Epidermal melanocyte (primary cell): ENCODE measurements at regions not wholly inside any gene's neighbourhood (a gene's known extent, or its start where the extent isn't known, plus 50 kb on each side); places are given as distances from the start of the nearest gene placed in this dataset.

Experiments used
- DNase-seq: peaks from one replicate; pipeline ENCODE4 v3.0.0; 2011; ENCODE audit warnings: low spot score; ENCODE audit not compliant: insufficient read length

- DNase-seq, result no peak
These were observed 406.8 kb downstream of the STIM2 start for GRCh38 chr4:27267339-27267969.

DNA sequence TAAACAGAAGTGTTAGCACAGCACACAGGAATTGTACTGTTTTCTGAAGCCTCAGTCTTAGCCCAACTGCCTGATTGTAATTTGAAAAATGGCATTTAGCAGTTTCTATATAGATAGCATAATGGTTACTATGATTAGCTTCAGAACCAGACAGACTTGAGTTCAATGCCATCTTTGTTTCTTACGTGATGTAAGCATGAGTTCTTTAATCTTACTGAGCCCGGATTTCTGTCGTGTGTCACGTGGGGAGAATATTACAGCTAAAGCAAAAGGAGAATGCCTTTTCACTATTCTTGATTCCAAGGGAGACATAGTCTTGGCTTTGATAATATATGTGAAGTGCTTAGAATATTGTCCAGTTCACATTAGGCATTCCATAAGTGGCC is 407.3 kb downstream of the STIM2 start:
- DNase-seq, result no peak

DNA sequence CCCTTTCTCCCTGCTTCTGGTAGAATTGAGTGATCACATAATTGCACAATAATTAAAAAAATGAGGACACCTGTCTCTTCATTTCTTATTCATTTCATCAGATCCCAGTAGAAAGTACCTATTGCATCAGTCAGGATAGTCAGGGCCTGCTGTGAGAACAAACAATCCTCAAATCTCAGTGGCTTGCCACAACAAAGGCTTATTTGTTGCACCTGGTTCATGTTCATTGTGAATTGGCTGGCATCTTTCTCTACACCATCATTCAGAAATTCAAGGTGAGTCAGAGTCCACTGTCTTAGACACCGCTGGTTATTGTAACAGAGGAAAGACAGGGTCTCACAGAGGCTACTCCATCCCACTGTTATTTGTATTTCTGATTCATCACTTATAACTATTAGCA is 409.8 kb downstream of the STIM2 start:
- DNase-seq, result no peak

- no peak for DNase-seq
These were observed 410.9 kb downstream of the STIM2 start for GRCh38 chr4:27271555-27271954.

DNA sequence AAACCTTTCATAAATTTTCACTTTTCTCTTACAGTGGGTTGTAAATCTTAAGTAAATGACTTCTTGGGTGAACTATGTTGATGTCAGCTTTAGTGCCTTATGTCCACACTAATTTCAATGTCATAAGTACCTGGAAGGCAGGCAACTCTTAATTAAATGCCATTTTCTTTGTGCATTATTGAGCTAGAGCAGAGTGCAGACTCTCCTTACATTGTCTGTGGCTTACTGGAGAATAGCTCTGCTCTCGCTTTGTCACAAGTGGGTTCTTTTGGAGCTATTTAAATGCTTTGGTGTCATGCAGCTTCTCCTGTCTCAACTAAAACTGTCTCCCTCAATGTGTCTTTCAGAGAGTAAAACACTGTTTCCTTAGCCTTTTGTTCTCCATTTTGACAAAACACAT is 411.6 kb downstream of the STIM2 start:
- no peak for DNase-seq

- DNase-seq, result no peak
These were observed 415.8 kb downstream of the STIM2 start for GRCh38 chr4:27276307-27277073.

DNA sequence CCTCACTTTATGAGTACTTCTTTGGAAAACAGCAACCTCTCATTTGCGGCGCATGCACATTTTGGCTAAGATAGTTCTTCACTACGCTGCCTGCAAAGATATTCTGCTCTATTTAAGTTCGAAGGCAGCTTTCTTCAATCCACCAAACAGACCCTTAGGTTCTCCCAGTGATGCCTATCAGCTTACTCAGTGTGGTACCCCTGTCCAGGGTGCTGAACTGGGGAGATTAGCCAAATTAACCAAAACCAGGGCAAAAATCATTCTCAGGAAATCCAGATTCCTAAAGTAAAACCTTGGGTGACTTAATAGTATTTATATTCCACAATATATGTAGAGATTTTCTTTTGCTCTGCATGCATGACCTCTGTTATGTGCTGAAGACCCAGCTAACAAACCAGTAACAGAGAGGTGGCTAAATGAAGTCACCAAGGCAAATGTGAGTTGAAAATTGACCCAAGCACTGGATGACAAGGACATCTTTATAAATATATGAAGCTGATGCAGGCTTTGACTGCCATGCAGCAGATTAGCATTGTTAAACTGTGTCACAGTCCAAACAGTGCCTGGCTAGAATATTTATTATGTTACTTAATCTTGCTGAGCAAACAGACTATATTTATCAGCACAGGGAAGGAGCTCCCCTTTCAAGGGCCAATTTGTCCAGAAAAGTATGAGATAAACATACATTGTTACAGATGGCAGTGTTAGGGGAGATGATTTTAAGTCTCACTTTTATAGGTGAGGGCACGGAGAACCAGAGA is 418.2 kb downstream of the STIM2 start:
- DNase-seq, result no peak

DNA sequence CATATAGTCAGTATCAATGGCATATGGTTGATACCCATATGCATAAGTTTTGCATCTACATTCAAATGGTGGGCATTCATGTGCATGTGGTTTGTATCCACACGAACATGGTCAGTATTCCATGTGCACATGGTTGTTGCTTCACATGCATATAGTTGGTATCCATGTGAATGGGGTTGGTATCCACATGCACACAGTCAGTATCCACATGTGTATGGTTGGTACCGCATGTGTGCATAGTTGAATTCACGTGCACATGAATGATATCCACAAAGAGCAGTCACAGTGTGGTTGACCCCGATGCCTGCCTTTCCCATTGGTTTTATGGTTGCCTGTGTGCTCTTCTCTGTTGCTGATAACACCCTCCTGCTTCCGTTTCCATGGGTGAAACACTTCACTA is 427.9 kb downstream of the STIM2 start:
- DNase-seq, result no peak

DNA sequence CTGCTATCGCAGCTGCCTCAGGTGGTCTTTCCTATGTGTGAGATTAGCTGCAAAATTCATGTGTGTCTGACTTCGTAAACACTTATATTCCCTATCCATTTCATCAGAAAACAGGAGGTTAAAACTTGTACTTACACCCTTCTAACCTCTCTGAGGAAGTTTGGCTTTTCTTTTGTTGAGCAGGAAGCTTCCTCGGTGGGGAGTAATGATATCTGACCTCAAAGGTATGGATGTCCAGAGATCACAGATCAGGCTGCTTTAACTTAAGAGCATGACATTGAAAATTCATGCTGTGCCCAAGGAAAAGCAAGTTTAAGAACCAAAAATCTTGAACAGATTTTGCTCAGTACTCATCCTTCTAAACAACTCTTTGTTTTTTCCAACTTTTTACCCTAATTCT is 429.1 kb downstream of the STIM2 start:
- DNase-seq, result no peak

GRCh38 chr4:27293831-27294230 is 433.2 kb downstream of the STIM2 start:
- DNase-seq, result no peak

- DNase-seq, result no peak
These were observed 444.1 kb downstream of the STIM2 start for GRCh38 chr4:27304751-27305150.

DNA sequence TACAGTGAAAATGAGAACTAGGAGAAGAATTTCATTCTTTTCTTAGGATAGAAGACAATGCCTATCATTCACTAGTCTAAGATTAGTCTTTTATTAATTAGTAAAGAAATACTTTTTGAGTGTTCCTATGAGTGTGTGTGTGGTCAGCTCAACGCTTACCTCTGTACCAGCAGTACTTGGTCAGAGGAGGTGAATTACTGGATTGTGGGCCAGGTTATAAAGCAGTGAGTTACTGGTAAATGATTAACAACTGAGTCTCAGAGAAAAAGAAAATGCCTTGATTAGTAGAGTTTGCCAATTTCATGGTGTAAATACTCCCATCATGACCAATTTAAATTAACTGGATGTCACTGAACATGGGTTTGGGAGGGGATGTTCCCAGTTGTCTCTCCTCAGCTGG is 444.6 kb downstream of the STIM2 start:
- DNase-seq, result no peak

- no peak for DNase-seq
These were observed 447.7 kb downstream of the STIM2 start for GRCh38 chr4:27308379-27308778.

DNA sequence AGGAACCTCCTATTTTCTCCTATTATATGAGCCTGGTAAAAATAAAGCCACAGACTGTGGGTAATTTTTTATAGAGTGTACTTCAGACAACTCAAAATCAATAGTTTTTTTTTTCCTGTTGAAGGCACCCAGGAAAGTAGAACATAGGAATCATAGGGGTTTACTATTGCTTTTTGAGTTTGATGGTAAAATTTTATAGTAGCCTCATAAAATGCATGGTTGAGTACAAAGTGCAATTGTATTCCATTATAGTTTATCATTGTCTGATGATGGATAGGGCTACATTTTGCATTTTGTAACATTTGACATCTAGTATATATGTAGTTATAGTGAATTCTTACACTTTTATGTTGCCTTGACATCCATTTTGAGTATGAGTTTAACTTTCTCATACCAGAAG is 455.0 kb downstream of the STIM2 start:
- DNase-seq, result no peak

DNA sequence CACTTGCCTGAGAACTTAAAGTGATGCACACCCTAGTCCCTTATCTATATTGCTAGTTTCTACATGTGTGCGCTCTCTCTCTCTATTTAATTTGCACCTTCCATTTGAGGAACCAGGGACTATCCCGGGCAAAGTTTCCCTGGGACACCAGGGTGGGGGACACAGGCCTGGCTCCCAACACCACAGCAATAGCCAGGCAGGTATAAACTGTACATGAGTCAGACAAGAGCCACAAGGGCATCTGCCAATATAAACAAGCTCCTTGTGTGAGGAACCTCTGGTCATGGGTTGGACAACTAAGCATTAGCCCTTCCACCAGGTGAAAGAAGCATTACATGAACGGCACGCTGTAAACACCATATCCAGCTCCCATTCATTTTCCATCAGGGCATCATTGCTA is 455.5 kb downstream of the STIM2 start:
- no peak for DNase-seq

- peak; percentile 51 for DNase-seq
These were observed 458.1 kb downstream of the STIM2 start for GRCh38 chr4:27318740-27319139.

DNA sequence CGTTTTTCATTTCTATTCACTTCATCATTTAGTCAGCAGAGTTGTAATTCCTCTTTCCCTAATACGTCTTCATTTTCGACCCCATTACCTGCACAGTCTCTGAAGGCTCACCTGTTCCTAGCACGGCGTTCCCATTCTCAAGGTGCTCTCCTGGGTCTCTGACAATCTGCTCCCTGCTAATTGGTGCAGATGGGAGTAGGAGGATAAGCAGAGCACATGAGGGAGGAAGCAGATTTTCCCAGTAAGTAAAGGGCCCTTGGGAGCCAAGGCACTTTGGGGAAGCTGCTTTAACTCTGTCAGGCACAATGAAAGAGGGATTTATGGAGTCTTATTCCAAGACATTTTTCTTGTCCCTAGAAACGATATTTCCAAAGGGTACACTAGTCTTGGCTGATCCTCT is 466.4 kb downstream of the STIM2 start:
- no peak for DNase-seq

GRCh38 chr4:27327421-27328181 is 467.0 kb downstream of the STIM2 start:
- no peak for DNase-seq

GRCh38 chr4:27338530-27338929 is 477.9 kb downstream of the STIM2 start:
- no peak for DNase-seq

DNA sequence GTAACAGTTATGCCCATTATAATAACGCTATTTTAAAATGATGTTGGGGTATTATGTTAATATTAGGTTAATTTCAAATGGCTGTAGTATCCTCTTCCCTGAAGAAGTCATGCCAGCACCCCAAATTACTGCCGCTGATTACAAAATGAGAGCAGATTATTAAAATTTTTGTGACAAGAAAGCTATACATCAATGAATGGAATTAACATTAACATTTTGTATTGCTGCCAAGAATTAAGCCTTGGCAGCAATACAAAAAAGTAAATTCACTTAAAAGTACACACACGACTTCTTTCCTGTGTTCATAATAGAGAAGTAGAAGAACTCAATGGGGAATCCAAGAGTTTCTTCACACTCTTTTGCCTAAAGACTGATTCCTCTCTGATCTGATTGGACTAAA is 482.8 kb downstream of the STIM2 start:
- no peak for DNase-seq

DNA sequence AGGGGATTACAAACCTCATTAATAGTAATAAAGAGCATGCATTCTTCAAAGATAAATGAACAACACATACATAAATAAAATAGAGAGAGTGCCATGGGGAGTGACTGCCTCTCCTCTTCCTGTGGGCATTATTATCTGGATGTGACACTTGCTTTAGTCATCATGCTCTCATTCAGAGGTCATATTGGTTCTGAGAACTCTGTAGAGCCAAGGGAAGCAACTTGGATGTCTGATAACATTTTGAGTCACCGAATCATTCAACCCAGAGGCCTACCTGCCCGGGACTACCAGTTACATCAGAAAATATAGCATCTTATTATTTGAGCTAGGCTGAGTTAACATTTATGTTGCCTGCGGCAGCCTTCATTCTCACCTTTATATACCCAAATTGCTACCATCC is 489.5 kb downstream of the STIM2 start:
- no peak for DNase-seq

- DNase-seq, result no peak
These were observed 496.6 kb downstream of the STIM2 start for GRCh38 chr4:27357283-27357682.
